ENCODE measurements at regions not wholly inside any gene's neighbourhood (a gene's known extent, or its start where the extent isn't known, plus 50 kb on each side); places are given as distances from the start of the nearest gene placed in this dataset.
"Not testable (repeated sequence)": the region's sequence is repeated elsewhere in the genome, so short reads cannot be mapped to it uniquely, and the experiment has no call there.

DNA sequence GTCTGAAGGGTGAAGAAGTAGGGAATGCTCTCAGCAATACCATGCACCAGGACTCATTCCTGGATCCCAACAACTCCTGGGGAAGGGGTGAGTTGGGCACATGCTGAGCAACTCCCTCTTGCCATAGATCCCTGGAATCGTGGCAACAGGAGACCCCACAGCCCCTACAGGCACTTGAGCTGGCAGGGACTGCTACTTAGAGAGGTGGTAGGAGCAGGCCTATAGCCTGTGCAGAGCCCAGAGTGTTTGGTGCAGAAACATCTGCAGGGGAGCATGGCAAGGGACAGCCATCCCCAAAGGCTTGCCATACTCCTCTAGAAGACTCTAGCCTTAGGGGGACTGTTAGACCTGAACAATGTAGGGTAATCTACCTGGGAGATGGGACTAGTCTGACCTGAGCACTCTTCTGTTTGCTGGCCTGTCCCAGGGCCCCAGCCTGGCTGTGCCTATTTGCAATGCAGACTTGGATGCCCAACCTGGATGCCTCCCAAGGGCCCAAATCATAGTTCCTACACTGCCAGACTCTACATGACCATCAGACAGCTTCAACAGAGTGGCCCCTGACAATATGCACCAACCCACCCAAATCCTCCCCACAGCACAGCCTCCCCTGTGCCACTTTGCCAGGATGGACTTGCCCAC lies 568.6 kb upstream of the KIF2B start:
- Histone ChIP-seq H3K4me3 (ENCODE audit: low read length) (no peak overlapping the region), H3K27me3 (ENCODE audit: control insufficient read depth, insufficient read depth, low read length) (no peaks in the 10 kb centered on the region), H3K36me3 (ENCODE audit: insufficient read depth, low read length) (no peaks in the 10 kb centered on the region), H3K4me2 (ENCODE audit: low read length) (no peak overlapping the region), H3K9ac (ENCODE audit: low read depth, low read length) (no peak overlapping the region), H3K9me3 (replicated peaks; ENCODE audit: low read length) (peaks cover 2% of the 10 kb centered on the region), H3K4me1 (ENCODE audit: control insufficient read depth, insufficient read depth, low read length) (no peaks in the 10 kb centered on the region)

DNA sequence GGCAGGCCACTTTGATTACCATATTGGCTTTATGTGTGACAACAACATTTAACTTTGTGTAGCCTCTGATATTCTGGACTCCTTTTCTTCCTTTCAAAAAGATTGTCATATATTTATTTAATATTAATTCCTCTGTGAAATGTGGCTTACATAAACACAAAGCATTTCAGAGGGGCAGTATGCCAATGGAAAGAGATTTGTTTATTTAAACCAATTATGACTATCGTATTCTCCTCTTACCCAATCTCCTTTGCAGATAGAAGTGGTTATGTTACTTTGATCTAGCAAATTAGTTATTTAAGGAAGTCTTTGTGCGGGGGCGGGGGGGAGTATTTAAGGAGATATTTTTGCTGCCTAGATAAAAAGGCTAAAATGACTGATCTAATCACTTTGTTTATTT lies 573.7 kb upstream of the KIF2B start:
- Histone ChIP-seq H3K9me3 (replicated peaks; ENCODE audit: low read length) (peaks cover 3% of the 10 kb centered on the region), H3K4me3 (ENCODE audit: low read length) (no peak overlapping the region), H3K4me1 (ENCODE audit: control insufficient read depth, insufficient read depth, low read length) (no peaks in the 10 kb centered on the region), H3K36me3 (ENCODE audit: insufficient read depth, low read length) (no peaks in the 10 kb centered on the region), H3K4me2 (ENCODE audit: low read length) (no peak overlapping the region), H3K9ac (ENCODE audit: low read depth, low read length) (no peak overlapping the region), H3K27me3 (ENCODE audit: control insufficient read depth, insufficient read depth, low read length) (no peaks in the 10 kb centered on the region)

DNA sequence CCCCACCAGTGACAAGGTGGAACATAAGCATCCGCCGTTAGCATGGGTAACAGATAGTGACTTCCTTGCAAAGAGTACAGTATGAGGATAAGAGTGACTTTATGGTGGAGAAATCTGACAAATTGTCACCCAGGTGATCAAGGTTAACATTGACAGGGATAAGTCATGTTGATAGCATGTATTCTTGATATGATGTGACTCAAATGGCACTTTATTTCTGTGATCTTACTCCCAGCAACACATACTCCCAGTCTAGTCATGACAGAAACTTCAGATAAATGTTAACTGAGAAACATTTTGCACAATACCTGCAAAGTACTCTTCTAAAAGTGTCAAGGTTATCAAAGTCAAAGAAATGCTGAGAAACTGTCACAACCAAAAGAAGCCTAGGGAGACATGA lies 588.6 kb upstream of the KIF2B start:
- Histone ChIP-seq H3K36me3 (ENCODE audit: insufficient read depth, low read length) (no peaks in the 10 kb centered on the region), H3K9ac (ENCODE audit: low read depth, low read length) (no peak overlapping the region), H3K27me3 (ENCODE audit: control insufficient read depth, insufficient read depth, low read length) (no peaks in the 10 kb centered on the region), H3K4me2 (ENCODE audit: low read length) (no peak overlapping the region), H3K4me3 (ENCODE audit: low read length) (no peak overlapping the region), H3K4me1 (ENCODE audit: control insufficient read depth, insufficient read depth, low read length) (no peaks in the 10 kb centered on the region), H3K9me3 (replicated peaks; ENCODE audit: low read length) (no peaks in the 10 kb centered on the region)

DNA sequence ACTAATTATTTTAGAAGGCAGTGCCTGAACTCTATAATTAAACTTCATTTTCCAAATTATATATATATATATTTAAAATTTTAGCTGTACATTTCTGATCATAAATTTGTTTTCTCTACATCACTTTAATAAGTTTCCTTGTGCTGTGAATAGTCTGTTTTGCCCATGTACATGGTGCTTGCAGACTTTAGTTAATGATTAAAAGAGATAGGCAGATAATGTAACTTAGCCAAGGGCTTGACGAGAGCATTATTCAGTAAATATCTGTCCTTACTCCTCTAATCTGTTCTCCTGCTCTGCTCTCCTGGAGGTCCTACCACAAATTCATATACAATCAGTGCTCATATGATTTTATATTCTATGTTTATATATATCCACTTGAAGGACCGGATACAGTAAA lies 595.2 kb upstream of the KIF2B start:
- Histone ChIP-seq H3K4me1 (ENCODE audit: control insufficient read depth, insufficient read depth, low read length) (no peaks in the 10 kb centered on the region), H3K36me3 (ENCODE audit: insufficient read depth, low read length) (no peaks in the 10 kb centered on the region), H3K9me3 (replicated peaks; ENCODE audit: low read length) (no peaks in the 10 kb centered on the region), H3K27me3 (ENCODE audit: control insufficient read depth, insufficient read depth, low read length) (no peaks in the 10 kb centered on the region), H3K4me2 (ENCODE audit: low read length) (no peak overlapping the region), H3K4me3 (ENCODE audit: low read length) (no peak overlapping the region), H3K9ac (ENCODE audit: low read depth, low read length) (no peak overlapping the region)

DNA sequence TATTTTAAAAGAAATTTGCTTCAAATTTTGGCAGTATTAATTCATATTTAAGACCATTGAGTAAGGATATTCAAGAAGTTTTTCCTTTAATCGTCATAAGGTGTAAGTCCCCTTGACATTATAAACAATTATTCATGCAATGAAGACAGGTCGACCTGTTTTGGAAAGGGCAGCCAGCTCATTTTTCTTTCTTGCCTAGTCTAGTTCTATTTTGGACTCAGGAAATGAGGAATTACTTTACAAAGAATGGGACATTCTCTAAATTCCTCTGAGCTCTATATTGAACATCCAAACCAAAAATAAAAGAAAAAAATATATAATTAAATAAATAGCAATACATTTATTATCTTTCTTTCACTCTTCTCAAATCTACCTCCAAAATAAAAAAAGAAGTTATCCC lies 595.6 kb upstream of the KIF2B start:
- H3K4me1 ChIP-seq (ENCODE audit: control insufficient read depth, insufficient read depth, low read length): no peaks in the 10 kb centered on the region
- no peak overlapping the region for H3K4me2 ChIP-seq (ENCODE audit: low read length)
- no peak overlapping the region for H3K9ac ChIP-seq (ENCODE audit: low read depth, low read length)
- no peak overlapping the region for H3K4me3 ChIP-seq (ENCODE audit: low read length)
- H3K27me3 ChIP-seq (ENCODE audit: control insufficient read depth, insufficient read depth, low read length): no peaks in the 10 kb centered on the region
- no peaks in the 10 kb centered on the region for H3K36me3 ChIP-seq (ENCODE audit: insufficient read depth, low read length)
- H3K9me3 ChIP-seq (replicated peaks; ENCODE audit: low read length): no peaks in the 10 kb centered on the region

DNA sequence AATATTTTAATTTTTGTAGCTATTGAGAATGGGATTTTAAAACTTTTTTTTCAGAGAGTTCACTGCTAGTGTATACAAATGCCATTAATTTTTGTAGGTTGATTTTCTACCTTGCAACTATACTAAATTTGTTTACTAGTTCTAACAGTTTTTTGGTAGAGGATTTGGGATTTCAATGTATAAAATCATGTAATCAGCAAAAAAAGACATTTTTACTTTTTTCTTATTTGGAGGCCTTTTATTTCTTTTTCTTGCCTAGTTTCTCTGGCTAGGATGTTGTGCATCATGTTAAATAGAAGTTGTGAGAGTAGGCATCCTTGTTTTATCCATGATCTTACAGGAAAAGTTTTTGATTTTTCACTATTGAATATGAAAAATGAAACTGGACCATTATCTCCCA lies 602.9 kb upstream of the KIF2B start:
- Histone ChIP-seq H3K9me3 (replicated peaks; ENCODE audit: low read length) (no peaks in the 10 kb centered on the region), H3K4me3 (ENCODE audit: low read length) (no peak overlapping the region), H3K9ac (ENCODE audit: low read depth, low read length) (no peak overlapping the region), H3K4me1 (ENCODE audit: control insufficient read depth, insufficient read depth, low read length) (no peaks in the 10 kb centered on the region), H3K4me2 (ENCODE audit: low read length) (no peak overlapping the region), H3K27me3 (ENCODE audit: control insufficient read depth, insufficient read depth, low read length) (no peaks in the 10 kb centered on the region), H3K36me3 (ENCODE audit: insufficient read depth, low read length) (no peaks in the 10 kb centered on the region)

DNA sequence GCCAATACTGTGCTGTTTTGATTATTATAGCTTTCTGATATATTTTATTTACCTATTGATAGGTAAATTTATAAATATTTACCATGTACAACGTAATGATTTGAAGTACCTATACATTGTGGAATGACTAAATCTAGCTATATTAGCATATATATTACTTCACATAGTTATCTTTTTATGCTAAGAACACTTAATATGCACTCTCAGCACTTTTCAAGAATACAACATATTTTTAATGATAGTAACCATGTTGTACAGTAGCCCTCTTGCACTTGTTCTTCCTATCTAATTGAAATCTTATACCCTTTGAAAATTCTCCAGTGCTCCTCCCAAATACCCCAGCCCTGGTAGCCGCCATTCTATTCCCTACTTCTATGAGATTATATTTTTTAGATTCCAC lies 604.0 kb upstream of the KIF2B start:
- Histone ChIP-seq H3K4me2 (ENCODE audit: low read length) (no peak overlapping the region), H3K27me3 (ENCODE audit: control insufficient read depth, insufficient read depth, low read length) (no peaks in the 10 kb centered on the region), H3K36me3 (ENCODE audit: insufficient read depth, low read length) (no peaks in the 10 kb centered on the region), H3K9me3 (replicated peaks; ENCODE audit: low read length) (peaks cover 2% of the 10 kb centered on the region), H3K4me1 (ENCODE audit: control insufficient read depth, insufficient read depth, low read length) (no peaks in the 10 kb centered on the region), H3K4me3 (ENCODE audit: low read length) (no peak overlapping the region), H3K9ac (ENCODE audit: low read depth, low read length) (no peak overlapping the region)

DNA sequence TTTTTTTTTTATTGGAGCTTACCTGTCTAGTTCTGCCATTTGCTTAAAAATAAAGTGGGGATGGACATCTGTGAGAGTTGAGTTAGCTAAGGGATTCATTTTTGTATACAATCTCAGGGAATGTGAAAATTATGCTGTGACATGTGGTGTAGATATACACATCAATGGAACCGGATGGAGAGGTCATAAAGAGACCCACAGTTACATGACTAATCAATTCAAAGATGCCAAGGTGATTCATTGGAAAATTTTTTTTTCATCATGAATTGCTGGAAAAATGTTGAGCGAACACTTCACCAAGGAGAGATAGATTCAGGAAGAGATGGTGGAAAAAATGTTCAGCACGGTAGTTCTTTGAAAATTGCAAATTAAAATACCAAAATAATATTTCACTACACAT lies 605.4 kb upstream of the KIF2B start:
- no peak overlapping the region for H3K9ac ChIP-seq (ENCODE audit: low read depth, low read length)
- no peaks in the 10 kb centered on the region for H3K27me3 ChIP-seq (ENCODE audit: control insufficient read depth, insufficient read depth, low read length)
- H3K36me3 ChIP-seq (ENCODE audit: insufficient read depth, low read length): no peaks in the 10 kb centered on the region
- no peaks in the 10 kb centered on the region for H3K4me1 ChIP-seq (ENCODE audit: control insufficient read depth, insufficient read depth, low read length)
- H3K4me2 ChIP-seq (ENCODE audit: low read length): no peak overlapping the region
- no peak overlapping the region for H3K4me3 ChIP-seq (ENCODE audit: low read length)
- H3K9me3 ChIP-seq (replicated peaks; ENCODE audit: low read length): peaks cover 4% of the 10 kb centered on the region

DNA sequence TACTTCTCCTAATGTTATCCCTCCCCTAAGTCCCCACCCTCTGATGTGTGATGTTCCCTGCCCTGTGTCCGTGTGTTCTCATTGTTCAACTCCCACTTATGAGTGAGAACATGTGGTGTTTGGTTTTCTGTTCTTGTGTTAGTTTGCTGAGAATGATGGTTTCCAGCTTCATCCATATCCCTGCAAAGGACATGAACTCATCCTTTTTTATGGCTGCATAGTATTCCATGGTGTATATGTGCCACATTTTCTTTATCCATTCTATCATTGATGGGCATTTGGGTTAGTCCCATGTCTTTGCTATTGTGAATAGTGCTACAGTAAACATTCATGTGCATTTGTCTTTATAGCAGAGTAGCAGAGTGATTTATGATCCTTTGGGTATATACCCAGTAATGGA lies 613.8 kb upstream of the KIF2B start:
- H3K4me2 ChIP-seq (ENCODE audit: low read length); H3K36me3 ChIP-seq (ENCODE audit: insufficient read depth, low read length); H3K4me3 ChIP-seq (ENCODE audit: low read length); H3K4me1 ChIP-seq (ENCODE audit: control insufficient read depth, insufficient read depth, low read length); H3K9ac ChIP-seq (ENCODE audit: low read depth, low read length); H3K27me3 ChIP-seq (ENCODE audit: control insufficient read depth, insufficient read depth, low read length): not testable (repeated sequence)
- peaks cover 12% of the 10 kb centered on the region for H3K9me3 ChIP-seq (replicated peaks; ENCODE audit: low read length)

DNA sequence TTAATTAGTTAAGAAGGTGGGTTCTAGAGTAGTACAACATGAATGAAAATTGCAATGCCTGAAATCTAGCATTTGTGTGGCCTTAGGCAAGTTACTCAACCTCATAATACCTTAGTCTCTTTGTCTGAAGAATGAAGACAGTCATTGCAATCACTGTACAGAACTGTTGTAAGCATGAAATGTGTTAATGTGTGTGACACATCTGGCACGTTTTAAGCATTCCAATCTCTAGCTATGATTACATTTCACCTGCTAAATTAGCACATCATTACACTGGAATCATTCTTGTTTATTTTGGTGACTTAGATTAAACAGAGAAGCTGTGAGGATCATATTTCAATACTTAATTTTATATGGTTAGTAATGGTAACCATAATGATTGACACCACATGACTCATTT lies 629.7 kb upstream of the KIF2B start:
- Histone ChIP-seq H3K9me3 (replicated peaks; ENCODE audit: low read length) (peaks cover 2% of the 10 kb centered on the region), H3K4me1 (ENCODE audit: control insufficient read depth, insufficient read depth, low read length) (no peaks in the 10 kb centered on the region), H3K27me3 (ENCODE audit: control insufficient read depth, insufficient read depth, low read length) (no peaks in the 10 kb centered on the region), H3K4me2 (ENCODE audit: low read length) (no peak overlapping the region), H3K9ac (ENCODE audit: low read depth, low read length) (no peak overlapping the region), H3K4me3 (ENCODE audit: low read length) (no peak overlapping the region), H3K36me3 (ENCODE audit: insufficient read depth, low read length) (no peaks in the 10 kb centered on the region)

DNA sequence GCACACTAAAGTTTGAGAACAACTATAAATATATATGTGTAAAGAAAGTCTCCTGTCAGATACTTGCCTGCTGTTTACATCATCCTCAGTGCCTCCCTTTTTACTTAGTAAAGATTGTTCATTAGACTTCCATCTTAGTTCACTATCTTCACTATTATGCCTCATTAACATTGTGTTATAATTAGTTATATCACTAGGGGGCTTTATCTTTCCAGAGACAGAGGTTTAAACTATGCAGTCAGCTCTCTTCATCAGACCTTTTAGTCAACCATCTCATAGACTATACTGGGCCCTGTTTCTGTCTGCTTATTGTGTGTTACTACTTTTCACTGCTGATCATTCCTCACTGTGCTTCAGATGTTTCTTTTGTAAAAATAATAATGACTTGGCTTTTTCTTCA lies 630.8 kb upstream of the KIF2B start:
- Histone ChIP-seq H3K27me3 (ENCODE audit: control insufficient read depth, insufficient read depth, low read length) (no peaks in the 10 kb centered on the region), H3K4me1 (ENCODE audit: control insufficient read depth, insufficient read depth, low read length) (no peaks in the 10 kb centered on the region), H3K9ac (ENCODE audit: low read depth, low read length) (no peak overlapping the region), H3K4me2 (ENCODE audit: low read length) (no peak overlapping the region), H3K36me3 (ENCODE audit: insufficient read depth, low read length) (no peaks in the 10 kb centered on the region), H3K9me3 (replicated peaks; ENCODE audit: low read length) (peaks cover 2% of the 10 kb centered on the region), H3K4me3 (ENCODE audit: low read length) (no peak overlapping the region)

DNA sequence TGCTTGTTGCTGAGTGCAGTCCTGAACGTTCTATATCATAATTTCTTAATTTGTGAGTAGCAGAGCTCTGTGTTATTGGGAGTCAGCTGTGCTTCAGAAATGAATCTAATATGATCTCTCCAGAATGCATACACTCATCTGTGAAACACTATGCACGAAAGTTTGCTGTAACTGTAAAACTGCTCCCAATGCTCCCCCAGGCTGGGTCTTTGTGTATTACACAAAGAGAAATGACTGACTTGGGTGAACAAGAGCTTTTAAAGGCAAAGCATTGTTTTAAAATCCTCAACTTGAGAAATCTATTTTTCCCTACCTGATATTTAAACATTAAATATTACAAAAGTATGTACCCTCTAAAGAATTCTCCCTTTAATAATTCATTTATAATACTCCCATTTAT lies 636.7 kb upstream of the KIF2B start:
- Histone ChIP-seq H3K4me1 (ENCODE audit: control insufficient read depth, insufficient read depth, low read length) (no peaks in the 10 kb centered on the region), H3K9ac (ENCODE audit: low read depth, low read length) (no peak overlapping the region), H3K36me3 (ENCODE audit: insufficient read depth, low read length) (no peaks in the 10 kb centered on the region), H3K4me3 (ENCODE audit: low read length) (no peak overlapping the region), H3K27me3 (ENCODE audit: control insufficient read depth, insufficient read depth, low read length) (no peaks in the 10 kb centered on the region), H3K4me2 (ENCODE audit: low read length) (no peak overlapping the region), H3K9me3 (replicated peaks; ENCODE audit: low read length) (no peaks in the 10 kb centered on the region)

Measured in skeletal muscle satellite cell (primary cell).